Motor neuron (in vitro differentiated cells): ENCODE measurements at regions not wholly inside any gene's neighbourhood (a gene's known extent, or its start where the extent isn't known, plus 50 kb on each side); places are given as distances from the start of the nearest gene placed in this dataset.
"Not testable (repeated sequence)": the region's sequence is repeated elsewhere in the genome, so short reads cannot be mapped to it uniquely, and the experiment has no call there.

ENCODE experiments used
- ATAC-seq, 8 experiments: fragments of 200-7000 bp; cut with Tn5 transposase; replicated peaks in 6 of 8; 2 replicates each; pipeline ENCODE4 v1.8.0; 2021; ENCODE audit warnings: mild to moderate bottlenecking in 8 of 8, moderate library complexity in 8 of 8
- H3K27ac ChIP-seq, 2 donors: fragments of 250-450 bp; sonication (Bioruptor Pico); 2 replicates each; pipeline ENCODE4 v1.9.0; 2021; ENCODE audit warnings: antibody characterized with exemption in 2 of 2, mild to moderate bottlenecking in 2 of 2, moderate library complexity in 1 of 2
- H3K4me1 ChIP-seq, 2 donors: fragments of 250-450 bp; sonication (Bioruptor Pico); replicated peaks in 1 of 2; 2 replicates each; pipeline ENCODE4 v1.6.1; 2021; ENCODE audit warnings: antibody characterized with exemption in 2 of 2, mild to moderate bottlenecking in 2 of 2, moderate library complexity in 1 of 2
- H3K4me3 ChIP-seq, 5 donors: fragments of 250-450 bp; sonication (Bioruptor Pico); 2 replicates each; pipeline ENCODE4 v1.9.0; 2021; ENCODE audit warnings: antibody characterized with exemption in 5 of 5, mild to moderate bottlenecking in 5 of 5, moderate library complexity in 4 of 5
- WGBS, 10 experiments: fragments of 450-650 bp; shearing (Covaris generic); methylation state at CpG; one replicate each; pipeline ENCODE4 v1.0.0; 2022; 5-methylcytosine and 5-hydroxymethylcytosine counted together
- in situ Hi-C, 9 experiments: fragments of 400-800 bp; cut with MboI; loops; one replicate each; pipeline ENCODE4 v1.15.0; 2021; ENCODE audit warnings: low sequenced_read_pairs in 9 of 9, low pct_unique_long_range_greater_than_20kb in 2 of 9; ENCODE audit not compliant: unreplicated experiment in 9 of 9

GRCh38 chr3:181327349-181327748, 337.8 kb upstream of the DNAJC19 start:
- in situ Hi-C loops: no loop called here
- no peak overlapping the region for H3K4me3 ChIP-seq
- H3K27ac ChIP-seq: no peak overlapping the region
- ATAC-seq: no peak
- WGBS, 10 experiments: 3 to 92% (median 41%) methylated on average over 1 to 4 of the region's 4 CpGs
- peaks cover 10 to 16% of the 10 kb centered on the region in 2 donors for H3K4me1 ChIP-seq

GRCh38 chr3:181326637-181327223, 337.2 kb upstream of the DNAJC19 start:
- Histone ChIP-seq H3K4me1 (peaks cover 10 to 16% of the 10 kb centered on the region in 2 donors), H3K27ac (no peak overlapping the region), H3K4me3 (no peak overlapping the region)
- ATAC-seq: peak in 2 of 8 experiments; percentile 34 to 46
- 0 to 100% (median 33%) methylated on average over 1 to 3 of the region's 3 CpGs for WGBS, 10 experiments
- in situ Hi-C loops: no loop called here

- ATAC-seq, in situ Hi-C loops, H3K4me3 ChIP-seq, H3K27ac ChIP-seq: not testable (repeated sequence)
- WGBS, 10 experiments: 11 to 94% (median 82%) methylated on average over 1 to 3 of the region's 5 CpGs; no CpG with 5 or more reads in 4 of the 10 experiments
- H3K4me1 ChIP-seq: peaks cover 10 to 16% of the 10 kb centered on the region in 2 donors
Measured at GRCh38 chr3:181324516-181324915, 335.0 kb upstream of the DNAJC19 start.

- Histone ChIP-seq H3K4me3 (no peak overlapping the region), H3K4me1 (peaks cover 3 to 8% of the 10 kb centered on the region in 2 donors), H3K27ac (no peak overlapping the region)
- ATAC-seq: no peak
- in situ Hi-C loops: no loop called here
Measured at GRCh38 chr3:181318321-181318720, 328.8 kb upstream of the DNAJC19 start.

GRCh38 chr3:181317508-181317907, 328.0 kb upstream of the DNAJC19 start:
- Histone ChIP-seq H3K27ac (no peak overlapping the region), H3K4me3 (no peak overlapping the region), H3K4me1 (peaks cover 3 to 8% of the 10 kb centered on the region in 2 donors)
- WGBS, 10 experiments: 0 to 83% (median 13%) methylated on average over 1 to 3 of the region's 3 CpGs; no CpG with 5 or more reads in 4 of the 10 experiments
- ATAC-seq: peak in 4 of 8 experiments; percentile 22 to 36 (median 30)
- in situ Hi-C loops: no loop called here

- peak in 1 of 8 experiments; percentile 55 for ATAC-seq
- 0 to 80% (median 38%) methylated on average over 1 of the region's 1 CpG; no CpG with 5 or more reads in 1 of the 10 experiments for WGBS, 10 experiments
Measured at GRCh38 chr3:181316482-181316881, 326.9 kb upstream of the DNAJC19 start.

GRCh38 chr3:181313335-181313734, 323.8 kb upstream of the DNAJC19 start:
- peak in 5 of 8 experiments; percentile 92 to 99 (median 97) for ATAC-seq
- in situ Hi-C loops: no loop called here
- 0 to 40% (median 13%) methylated on average over 1 to 4 of the region's 5 CpGs for WGBS, 10 experiments
- no peak overlapping the region for H3K27ac ChIP-seq
- H3K4me1 ChIP-seq: peaks cover 3 to 11% of the 10 kb centered on the region in 2 donors
- no peak overlapping the region for H3K4me3 ChIP-seq

More at GRCh38 chr3:181316482-181316881, 326.9 kb upstream of the DNAJC19 start:
- in situ Hi-C loops: no loop called here
- Histone ChIP-seq H3K4me3 (no peak overlapping the region), H3K4me1 (peaks cover 3 to 11% of the 10 kb centered on the region in 2 donors), H3K27ac (no peak overlapping the region)

GRCh38 chr3:181311186-181311585, 321.6 kb upstream of the DNAJC19 start:
- Histone ChIP-seq H3K4me3 (no peak overlapping the region), H3K4me1 (peaks cover 0 to 3% of the 10 kb centered on the region in 2 donors), H3K27ac (no peak overlapping the region)
- in situ Hi-C loops: no loop called here
- no peak for ATAC-seq
- 0 to 86% (median 80%) methylated on average over 3 to 6 of the region's 6 CpGs; no CpG with 5 or more reads in 4 of the 10 experiments for WGBS, 10 experiments

GRCh38 chr3:181302960-181303359, 313.4 kb upstream of the DNAJC19 start:
- no peak overlapping the region for H3K27ac ChIP-seq
- H3K4me3 ChIP-seq: no peak overlapping the region
- H3K4me1 ChIP-seq: no peaks in the 10 kb centered on the region
- WGBS, 10 experiments: 0 to 96% (median 87%) methylated on average over 1 to 2 of the region's 2 CpGs; no CpG with 5 or more reads in 1 of the 10 experiments
- ATAC-seq: no peak
- in situ Hi-C loops: no loop called here

- Histone ChIP-seq H3K27ac (no peak overlapping the region), H3K4me1 (no peaks in the 10 kb centered on the region), H3K4me3 (no peak overlapping the region)
- no peak for ATAC-seq
- 0 to 90% (median 33%) methylated on average over 1 to 2 of the region's 2 CpGs; no CpG with 5 or more reads in 3 of the 10 experiments for WGBS, 10 experiments
- in situ Hi-C loops: no loop called here
Measured at GRCh38 chr3:181300033-181300432, 310.5 kb upstream of the DNAJC19 start.

- no peak overlapping the region for H3K27ac ChIP-seq
- no peak for ATAC-seq
- H3K4me3 ChIP-seq: no peak overlapping the region
- H3K4me1 ChIP-seq: no peaks in the 10 kb centered on the region
- in situ Hi-C loops: no loop called here
- WGBS, 10 experiments: 10 to 100% (median 83%) methylated on average over 1 to 3 of the region's 3 CpGs; no CpG with 5 or more reads in 1 of the 10 experiments
Measured at GRCh38 chr3:181298421-181298820, 308.9 kb upstream of the DNAJC19 start.

GRCh38 chr3:181292984-181293383, 303.4 kb upstream of the DNAJC19 start:
- in situ Hi-C loops: no loop called here
- Histone ChIP-seq H3K4me1 (no peaks in the 10 kb centered on the region), H3K4me3 (no peak overlapping the region), H3K27ac (no peak overlapping the region)
- ATAC-seq: no peak
- WGBS, 10 experiments: 0 to 40% (median 18%) methylated on average over 1 of the region's 1 CpG; no CpG with 5 or more reads in 2 of the 10 experiments

GRCh38 chr3:181290941-181291340, 301.4 kb upstream of the DNAJC19 start:
- Histone ChIP-seq H3K4me3 (no peak overlapping the region), H3K4me1 (no peaks in the 10 kb centered on the region), H3K27ac (no peak overlapping the region)
- in situ Hi-C loops: no loop called here
- peak in 1 of 8 experiments; percentile 83 for ATAC-seq
- 19 to 71% (median 58%) methylated on average over 1 to 3 of the region's 3 CpGs; no CpG with 5 or more reads in 1 of the 10 experiments for WGBS, 10 experiments

- in situ Hi-C loops: no loop called here
- no peak for ATAC-seq
- Histone ChIP-seq H3K4me3 (no peak overlapping the region), H3K27ac (no peak overlapping the region), H3K4me1 (no peaks in the 10 kb centered on the region)
- WGBS, 10 experiments: 22 to 97% (median 76%) methylated on average over 2 to 4 of the region's 4 CpGs; no CpG with 5 or more reads in 2 of the 10 experiments
Measured at GRCh38 chr3:181289306-181289705, 299.8 kb upstream of the DNAJC19 start.
